NCI-H2029 (cell line): ENCODE measurements at regions not wholly inside any gene's neighbourhood (a gene's known extent, or its start where the extent isn't known, plus 50 kb on each side); places are given as distances from the start of the nearest gene placed in this dataset.

Experiments used
- DNase-seq: peaks from one replicate; lab custom pipeline; 2025; lab: John Stamatoyannopoulos, UW

- peak; percentile 6 for DNase-seq
These were observed 149.7 kb upstream of the POF1B start for GRCh38 chrX:85529141-85529540.

GRCh38 chrX:85517994-85518718 is 138.7 kb upstream of the POF1B start:
- DNase-seq, result no peak

GRCh38 chrX:85516131-85516530 is 136.7 kb upstream of the POF1B start:
- DNase-seq, result no peak

GRCh38 chrX:85506871-85507270 is 127.4 kb upstream of the POF1B start:
- DNase-seq, result no peak

- no peak for DNase-seq
These were observed 126.3 kb upstream of the POF1B start for GRCh38 chrX:85505801-85506200.

- DNase-seq, result no peak
These were observed 124.9 kb upstream of the POF1B start for GRCh38 chrX:85504381-85504780.

- no peak for DNase-seq
These were observed 124.0 kb upstream of the POF1B start for GRCh38 chrX:85503258-85504158.

GRCh38 chrX:85501349-85501748 is 121.9 kb upstream of the POF1B start:
- DNase-seq, result no peak

GRCh38 chrX:85499400-85499799 is 119.9 kb upstream of the POF1B start:
- DNase-seq, result no peak

GRCh38 chrX:85493821-85494220 is 114.4 kb upstream of the POF1B start:
- no peak for DNase-seq

- no peak for DNase-seq
These were observed 74.8 kb upstream of the POF1B start for GRCh38 chrX:85454295-85454694.

- no peak for DNase-seq
These were observed 65.1 kb upstream of the POF1B start for GRCh38 chrX:85444613-85445012.
